NB4 (cell line): ENCODE measurements at regions not wholly inside any gene's neighbourhood (a gene's known extent, or its start where the extent isn't known, plus 50 kb on each side); places are given as distances from the start of the nearest gene placed in this dataset.
"Not testable (repeated sequence)": the region's sequence is repeated elsewhere in the genome, so short reads cannot be mapped to it uniquely, and the experiment has no call there.

ENCODE experiments used
- POLR2A ChIP-seq: IDR thresholded peaks from 2 replicates; pipeline ENCODE4 v1.6.1; 2011; ENCODE audit warnings: mild to moderate bottlenecking; ENCODE audit not compliant: insufficient read length; ENCODE audit errors: extremely low read depth
- TF ChIP-seq, protein P1 (sequence below): IDR thresholded peaks from one replicate; pipeline ENCODE4 v1.5.1; 2012; ENCODE audit warnings: low read depth, low read length

DNA sequence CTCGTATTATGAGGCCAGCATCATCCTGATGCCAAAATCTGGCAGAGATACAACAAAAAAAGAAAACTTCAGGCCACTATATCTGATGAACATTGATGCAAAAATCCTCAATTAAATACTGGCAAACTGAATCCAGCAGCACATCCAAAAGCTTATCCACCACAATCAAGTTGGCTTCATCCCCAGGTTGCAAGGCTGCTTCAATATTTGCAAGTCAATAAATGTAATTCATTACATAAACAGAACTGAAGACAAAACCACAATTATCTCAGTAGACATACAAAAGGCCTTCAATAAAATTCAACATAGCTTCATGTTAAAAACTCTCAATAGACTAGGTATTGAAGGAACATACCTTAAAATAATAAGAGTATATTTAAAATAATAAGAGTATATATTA, 815.3 kb upstream of the SLITRK1 start:
- TF ChIP-seq, protein P1, sequence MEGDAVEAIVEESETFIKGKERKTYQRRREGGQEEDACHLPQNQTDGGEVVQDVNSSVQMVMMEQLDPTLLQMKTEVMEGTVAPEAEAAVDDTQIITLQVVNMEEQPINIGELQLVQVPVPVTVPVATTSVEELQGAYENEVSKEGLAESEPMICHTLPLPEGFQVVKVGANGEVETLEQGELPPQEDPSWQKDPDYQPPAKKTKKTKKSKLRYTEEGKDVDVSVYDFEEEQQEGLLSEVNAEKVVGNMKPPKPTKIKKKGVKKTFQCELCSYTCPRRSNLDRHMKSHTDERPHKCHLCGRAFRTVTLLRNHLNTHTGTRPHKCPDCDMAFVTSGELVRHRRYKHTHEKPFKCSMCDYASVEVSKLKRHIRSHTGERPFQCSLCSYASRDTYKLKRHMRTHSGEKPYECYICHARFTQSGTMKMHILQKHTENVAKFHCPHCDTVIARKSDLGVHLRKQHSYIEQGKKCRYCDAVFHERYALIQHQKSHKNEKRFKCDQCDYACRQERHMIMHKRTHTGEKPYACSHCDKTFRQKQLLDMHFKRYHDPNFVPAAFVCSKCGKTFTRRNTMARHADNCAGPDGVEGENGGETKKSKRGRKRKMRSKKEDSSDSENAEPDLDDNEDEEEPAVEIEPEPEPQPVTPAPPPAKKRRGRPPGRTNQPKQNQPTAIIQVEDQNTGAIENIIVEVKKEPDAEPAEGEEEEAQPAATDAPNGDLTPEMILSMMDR = not testable (repeated sequence)
- TF ChIP-seq POLR2A = not testable (repeated sequence)
